ENCODE measurements at regions not wholly inside any gene's neighbourhood (a gene's known extent, or its start where the extent isn't known, plus 50 kb on each side); places are given as distances from the start of the nearest gene placed in this dataset.
A peak's percentile ranks its signal among the peaks of the same experiment; 100 is the strongest.

- Mint-ChIP-seq H3K4me3 (peak overlapping the region in 1 of 8 donors; percentile 12), H3K36me3 (no peaks in the 10 kb centered on the region), H3K9me3 (peaks cover 0 to 7% (median 3%) of the 10 kb centered on the region in 7 donors), H3K27ac (no peak overlapping the region), H3K27me3 (peaks cover 8 to 25% (median 8%) of the 10 kb centered on the region in 3 donors), H3K4me1 (no peaks in the 10 kb centered on the region)
- DNase-seq (no peak), ATAC-seq (ENCODE audit: low read depth in 2 of 2) (no peak)
These were observed 257.7 kb upstream of the PLET1 start for GRCh38 chr11:112518371-112518770.

- H3K36me3 Mint-ChIP-seq = no peaks in the 10 kb centered on the region
- peak overlapping the region in 1 of 8 donors; percentile 6 for H3K4me3 Mint-ChIP-seq
- no peak overlapping the region for H3K27ac Mint-ChIP-seq
- H3K4me1 Mint-ChIP-seq = no peaks in the 10 kb centered on the region
- H3K27me3 Mint-ChIP-seq = peaks cover 0 to 29% (median 8%) of the 10 kb centered on the region in 3 donors
- peaks cover 0 to 7% (median 3%) of the 10 kb centered on the region in 7 donors for H3K9me3 Mint-ChIP-seq
- ATAC-seq (ENCODE audit: low read depth in 2 of 2) (no peak), DNase-seq (no peak)
These were observed 259.1 kb upstream of the PLET1 start for GRCh38 chr11:112519751-112520150.

- Mint-ChIP-seq H3K4me3 (no peak overlapping the region), H3K27me3 (peaks cover 0 to 26% (median 8%) of the 10 kb centered on the region in 3 donors), H3K9me3 (peaks cover 0 to 7% (median 3%) of the 10 kb centered on the region in 7 donors), H3K4me1 (no peaks in the 10 kb centered on the region), H3K36me3 (no peaks in the 10 kb centered on the region), H3K27ac (no peak overlapping the region)
- DNase-seq = no peak
- ATAC-seq (ENCODE audit: low read depth in 2 of 2) = no peak
These were observed 259.7 kb upstream of the PLET1 start for GRCh38 chr11:112520354-112520753.

- H3K9me3 Mint-ChIP-seq = peaks cover 0 to 7% (median 3%) of the 10 kb centered on the region in 7 donors
These were observed 261.9 kb upstream of the PLET1 start for GRCh38 chr11:112522536-112522935.

GRCh38 chr11:112523031-112523430 lies 262.4 kb upstream of the PLET1 start:
- H3K27ac Mint-ChIP-seq = no peak overlapping the region

More at GRCh38 chr11:112522536-112522935, 261.9 kb upstream of the PLET1 start:
- H3K4me1 Mint-ChIP-seq = no peaks in the 10 kb centered on the region
- ATAC-seq (ENCODE audit: low read depth in 2 of 2) (no peak), DNase-seq (no peak)
- H3K27me3 Mint-ChIP-seq = peaks cover 0 to 38% (median 24%) of the 10 kb centered on the region in 3 donors
- no peak overlapping the region for H3K27ac Mint-ChIP-seq
- peak overlapping the region in 1 of 8 donors; percentile 47 for H3K4me3 Mint-ChIP-seq
- no peaks in the 10 kb centered on the region for H3K36me3 Mint-ChIP-seq

GRCh38 chr11:112523477-112523876 lies 262.8 kb upstream of the PLET1 start:
- H3K27ac Mint-ChIP-seq = no peak overlapping the region
- no peak overlapping the region for H3K4me3 Mint-ChIP-seq
- H3K36me3 Mint-ChIP-seq = no peaks in the 10 kb centered on the region
- DNase-seq = no peak
- no peak for ATAC-seq (ENCODE audit: low read depth in 2 of 2)
- H3K27me3 Mint-ChIP-seq = peaks cover 0 to 36% (median 25%) of the 10 kb centered on the region in 3 donors
- no peaks in the 10 kb centered on the region for H3K4me1 Mint-ChIP-seq
- peaks cover 0 to 6% (median 3%) of the 10 kb centered on the region in 7 donors for H3K9me3 Mint-ChIP-seq

More at GRCh38 chr11:112523031-112523430, 262.4 kb upstream of the PLET1 start:
- peaks cover 0 to 38% (median 24%) of the 10 kb centered on the region in 3 donors for H3K27me3 Mint-ChIP-seq
- H3K4me3 Mint-ChIP-seq = no peak overlapping the region
- DNase-seq (no peak), ATAC-seq (ENCODE audit: low read depth in 2 of 2) (no peak)
- no peaks in the 10 kb centered on the region for H3K4me1 Mint-ChIP-seq
- H3K9me3 Mint-ChIP-seq = peaks cover 0 to 7% (median 3%) of the 10 kb centered on the region in 7 donors
- H3K36me3 Mint-ChIP-seq = no peaks in the 10 kb centered on the region

- DNase-seq (no peak), ATAC-seq (ENCODE audit: low read depth in 2 of 2) (no peak)
- Mint-ChIP-seq H3K4me1 (no peaks in the 10 kb centered on the region), H3K9me3 (peaks cover 0 to 3% (median under 1%) of the 10 kb centered on the region in 7 donors), H3K36me3 (no peaks in the 10 kb centered on the region), H3K27ac (no peak overlapping the region), H3K4me3 (no peak overlapping the region), H3K27me3 (peaks cover 0 to 31% (median 29%) of the 10 kb centered on the region in 3 donors)
These were observed 263.3 kb upstream of the PLET1 start for GRCh38 chr11:112523951-112524350.

- Mint-ChIP-seq H3K36me3 (no peaks in the 10 kb centered on the region), H3K27me3 (peaks cover 0 to 27% (median 23%) of the 10 kb centered on the region in 3 donors), H3K9me3 (peaks cover 0 to 4% (median 0%) of the 10 kb centered on the region in 7 donors), H3K4me3 (no peak overlapping the region), H3K4me1 (no peaks in the 10 kb centered on the region), H3K27ac (no peak overlapping the region)
- DNase-seq = no peak
- no peak for ATAC-seq (ENCODE audit: low read depth in 2 of 2)
These were observed 264.1 kb upstream of the PLET1 start for GRCh38 chr11:112524798-112525197.

GRCh38 chr11:112525270-112525669 lies 264.6 kb upstream of the PLET1 start:
- Mint-ChIP-seq H3K36me3 (no peaks in the 10 kb centered on the region), H3K4me3 (no peak overlapping the region), H3K9me3 (peaks cover 0 to 4% (median 0%) of the 10 kb centered on the region in 7 donors), H3K27me3 (peaks cover 0 to 23% (median 20%) of the 10 kb centered on the region in 3 donors), H3K27ac (peak overlapping the region in 1 of 6 donors; percentile 33), H3K4me1 (no peaks in the 10 kb centered on the region)
- DNase-seq = no peak
- no peak for ATAC-seq (ENCODE audit: low read depth in 2 of 2)

- DNase-seq (no peak), ATAC-seq (ENCODE audit: low read depth in 2 of 2) (no peak)
- no peaks in the 10 kb centered on the region for H3K4me1 Mint-ChIP-seq
- no peak overlapping the region for H3K4me3 Mint-ChIP-seq
- peaks cover 0 to 22% (median 20%) of the 10 kb centered on the region in 3 donors for H3K27me3 Mint-ChIP-seq
- H3K9me3 Mint-ChIP-seq = peaks cover 0 to 4% (median 0%) of the 10 kb centered on the region in 7 donors
- no peak overlapping the region for H3K27ac Mint-ChIP-seq
- no peaks in the 10 kb centered on the region for H3K36me3 Mint-ChIP-seq
These were observed 265.4 kb upstream of the PLET1 start for GRCh38 chr11:112525844-112526590.

GRCh38 chr11:112526699-112527416 lies 266.2 kb upstream of the PLET1 start:
- Mint-ChIP-seq H3K27ac (peak overlapping the region in 1 of 6 donors; percentile 0), H3K4me3 (no peak overlapping the region), H3K27me3 (peaks cover 0 to 22% (median 20%) of the 10 kb centered on the region in 3 donors), H3K36me3 (no peaks in the 10 kb centered on the region), H3K4me1 (no peaks in the 10 kb centered on the region), H3K9me3 (peaks cover 0 to 4% (median 0%) of the 10 kb centered on the region in 7 donors)
- ATAC-seq (ENCODE audit: low read depth in 2 of 2) (no peak), DNase-seq (no peak)

GRCh38 chr11:112529071-112529470 lies 268.4 kb upstream of the PLET1 start:
- H3K4me1 Mint-ChIP-seq = no peaks in the 10 kb centered on the region
- H3K36me3 Mint-ChIP-seq = no peaks in the 10 kb centered on the region
- H3K4me3 Mint-ChIP-seq = no peak overlapping the region
- ATAC-seq (ENCODE audit: low read depth in 2 of 2) = no peak
- peaks cover 0 to 22% (median 20%) of the 10 kb centered on the region in 3 donors for H3K27me3 Mint-ChIP-seq
- no peak for DNase-seq
- H3K9me3 Mint-ChIP-seq = peaks cover 0 to 4% (median 0%) of the 10 kb centered on the region in 7 donors
- no peak overlapping the region for H3K27ac Mint-ChIP-seq

GRCh38 chr11:112532506-112532905 lies 271.8 kb upstream of the PLET1 start:
- no peaks in the 10 kb centered on the region for H3K36me3 Mint-ChIP-seq
- peaks cover 0 to 4% (median 0%) of the 10 kb centered on the region in 7 donors for H3K9me3 Mint-ChIP-seq
- H3K27me3 Mint-ChIP-seq = peaks cover 15 to 32% (median 21%) of the 10 kb centered on the region in 3 donors
- no peak overlapping the region for H3K27ac Mint-ChIP-seq
- H3K4me1 Mint-ChIP-seq = no peaks in the 10 kb centered on the region
- no peak for ATAC-seq (ENCODE audit: low read depth in 2 of 2)
- no peak overlapping the region for H3K4me3 Mint-ChIP-seq
- no peak for DNase-seq

All from naive B cell (primary cell).